Motor neuron (in vitro differentiated cells): ENCODE measurements at regions not wholly inside any gene's neighbourhood (a gene's known extent, or its start where the extent isn't known, plus 50 kb on each side); places are given as distances from the start of the nearest gene placed in this dataset.
"Not testable (repeated sequence)": the region's sequence is repeated elsewhere in the genome, so short reads cannot be mapped to it uniquely, and the experiment has no call there.

Source experiments
- ATAC-seq, 8 experiments: fragments of 200-7000 bp; cut with Tn5 transposase; replicated peaks in 6 of 8; 2 replicates each; pipeline ENCODE4 v1.8.0; 2021; ENCODE audit warnings: mild to moderate bottlenecking in 8 of 8, moderate library complexity in 8 of 8
- H3K27ac ChIP-seq, 2 donors: fragments of 250-450 bp; sonication (Bioruptor Pico); 2 replicates each; pipeline ENCODE4 v1.9.0; 2021; ENCODE audit warnings: antibody characterized with exemption in 2 of 2, mild to moderate bottlenecking in 2 of 2, moderate library complexity in 1 of 2
- H3K4me1 ChIP-seq, 2 donors: fragments of 250-450 bp; sonication (Bioruptor Pico); replicated peaks in 1 of 2; 2 replicates each; pipeline ENCODE4 v1.6.1; 2021; ENCODE audit warnings: antibody characterized with exemption in 2 of 2, mild to moderate bottlenecking in 2 of 2, moderate library complexity in 1 of 2
- H3K4me3 ChIP-seq, 5 donors: fragments of 250-450 bp; sonication (Bioruptor Pico); 2 replicates each; pipeline ENCODE4 v1.9.0; 2021; ENCODE audit warnings: antibody characterized with exemption in 5 of 5, mild to moderate bottlenecking in 5 of 5, moderate library complexity in 4 of 5
- WGBS, 10 experiments: fragments of 450-650 bp; shearing (Covaris generic); methylation state at CpG; one replicate each; pipeline ENCODE4 v1.0.0; 2022; 5-methylcytosine and 5-hydroxymethylcytosine counted together
- in situ Hi-C, 9 experiments: fragments of 400-800 bp; cut with MboI; loops; one replicate each; pipeline ENCODE4 v1.15.0; 2021; ENCODE audit warnings: low sequenced_read_pairs in 9 of 9, low pct_unique_long_range_greater_than_20kb in 2 of 9; ENCODE audit not compliant: unreplicated experiment in 9 of 9

DNA sequence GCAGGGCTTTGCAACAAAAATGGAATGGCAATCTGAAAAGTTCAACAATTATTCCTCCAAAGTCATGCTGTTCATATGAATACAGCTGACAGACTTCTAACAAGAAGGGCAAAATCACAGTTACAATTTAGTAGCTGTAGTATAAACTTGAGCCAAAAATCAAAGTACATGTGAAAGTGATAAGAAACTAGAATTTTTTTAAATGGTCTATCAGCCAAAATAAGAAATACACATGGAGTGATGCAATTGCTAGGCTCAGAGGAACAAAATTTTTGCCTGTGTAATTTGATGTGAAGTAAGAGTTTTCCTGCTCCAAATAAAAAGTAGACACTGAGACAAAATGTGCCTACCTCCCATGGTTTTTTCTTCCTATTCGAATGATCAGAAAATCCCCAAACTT lies 167.7 kb upstream of the CDKN3 start:
- Histone ChIP-seq H3K4me1 (no peaks in the 10 kb centered on the region), H3K27ac (no peak overlapping the region), H3K4me3 (no peak overlapping the region)
- 8 to 100% (median 93%) methylated on average over 1 of the region's 1 CpG; no CpG with 5 or more reads in 3 of the 10 experiments for WGBS, 10 experiments
- in situ Hi-C loops, result no loop called here
- ATAC-seq, result no peak

DNA sequence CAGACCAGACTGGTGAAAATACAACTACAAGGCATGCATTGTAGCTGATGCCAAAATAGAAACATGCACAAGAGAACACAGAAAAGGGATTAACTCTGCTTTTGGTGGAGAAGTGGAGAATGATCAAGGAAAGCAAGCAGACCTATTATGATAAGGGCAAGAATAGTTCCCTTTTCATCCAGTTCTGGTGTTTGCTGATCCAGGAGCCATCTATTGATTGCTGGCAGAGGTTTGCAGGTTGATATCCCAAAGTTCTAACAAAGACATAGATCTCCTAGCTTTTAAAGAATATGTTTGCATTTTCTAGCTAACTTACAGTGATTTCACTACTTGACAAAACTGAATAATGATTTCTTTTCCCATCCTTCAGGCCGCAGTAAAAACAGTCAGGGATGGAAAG lies 166.2 kb upstream of the CDKN3 start:
- ATAC-seq, result no peak
- 60 to 100% (median 93%) methylated on average over 1 of the region's 1 CpG; no CpG with 5 or more reads in 4 of the 10 experiments for WGBS, 10 experiments
- in situ Hi-C loops, result no loop called here
- Histone ChIP-seq H3K4me3 (no peak overlapping the region), H3K4me1 (no peaks in the 10 kb centered on the region), H3K27ac (no peak overlapping the region)

DNA sequence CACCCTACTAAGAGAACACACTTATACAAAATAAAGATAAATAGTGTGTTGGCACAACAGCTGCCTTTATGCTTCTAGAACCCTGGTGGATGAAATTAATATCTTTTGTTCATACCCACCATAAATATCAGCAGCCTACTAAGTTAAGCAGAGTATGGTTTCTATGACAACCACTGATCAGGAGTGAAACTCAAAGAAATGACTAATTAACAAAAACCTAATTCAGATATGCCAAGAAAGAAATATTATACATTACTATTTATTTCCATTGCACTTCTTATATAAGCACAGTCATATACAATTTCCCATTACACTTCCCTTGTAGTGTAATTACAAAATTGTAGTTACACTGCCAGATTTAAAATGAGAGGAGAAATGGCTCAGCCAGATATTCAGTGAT lies 164.1 kb upstream of the CDKN3 start:
- ATAC-seq, result no peak
- in situ Hi-C loops, result no loop called here

DNA sequence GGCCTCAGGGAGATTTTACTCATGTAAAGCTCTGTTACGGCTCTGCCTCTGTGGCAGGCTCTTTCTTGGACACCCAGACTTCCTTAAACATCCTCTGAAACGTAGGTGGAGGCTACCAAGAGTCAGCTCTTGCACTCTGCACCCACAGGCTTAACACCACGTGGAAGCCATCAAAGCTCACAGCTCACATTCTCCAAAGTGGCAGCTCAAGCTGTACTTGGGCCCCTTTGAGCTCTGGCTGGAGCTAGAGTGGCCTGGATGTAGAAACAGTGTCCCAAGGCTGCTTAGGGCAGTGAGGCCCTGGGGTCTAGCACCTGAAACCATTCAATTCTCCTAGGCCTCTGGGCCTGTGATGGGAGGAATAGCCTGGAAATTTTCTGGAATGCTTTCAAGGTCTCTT lies 155.3 kb upstream of the CDKN3 start:
- in situ Hi-C loops, result no loop called here
- ATAC-seq, result no peak
- H3K27ac ChIP-seq, result no peak overlapping the region
- no peak overlapping the region for H3K4me3 ChIP-seq
- 40 to 100% (median 70%) methylated on average over 1 to 3 of the region's 3 CpGs; no CpG with 5 or more reads in 3 of the 10 experiments for WGBS, 10 experiments
- H3K4me1 ChIP-seq, result no peaks in the 10 kb centered on the region

More for the DNA sequence above, 164.1 kb upstream of the CDKN3 start:
- Histone ChIP-seq H3K4me3 (no peak overlapping the region), H3K27ac (no peak overlapping the region), H3K4me1 (no peaks in the 10 kb centered on the region)

DNA sequence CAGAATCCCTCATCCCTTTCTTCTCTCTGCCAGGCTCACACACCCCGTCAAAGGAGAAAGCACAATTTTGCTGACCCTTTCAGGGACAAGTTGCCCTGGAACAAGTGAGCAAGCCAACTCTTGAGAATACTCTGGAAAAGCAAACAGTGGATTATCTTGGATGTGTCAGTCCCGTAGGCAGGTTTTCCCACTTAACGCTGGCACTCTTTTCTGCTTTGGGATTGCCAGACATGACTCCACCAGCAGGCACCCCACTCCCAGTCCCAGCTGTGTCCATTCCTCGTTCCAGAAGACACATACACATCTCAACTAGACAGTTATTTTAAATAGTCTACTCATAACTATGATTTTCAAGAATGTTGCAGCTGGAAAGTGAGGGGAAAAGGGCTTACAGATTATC lies 145.5 kb upstream of the CDKN3 start:
- Histone ChIP-seq H3K4me1 (no peaks in the 10 kb centered on the region), H3K27ac (no peak overlapping the region), H3K4me3 (no peak overlapping the region)
- in situ Hi-C loops, result no loop called here
- ATAC-seq, result no peak
- WGBS, 10 experiments, result 50 to 100% (median 80%) methylated on average over 1 to 4 of the region's 4 CpGs; no CpG with 5 or more reads in 4 of the 10 experiments

GRCh38 chr14:54252072-54252730 lies 144.6 kb upstream of the CDKN3 start:
- 20 to 100% (median 80%) methylated on average over 1 to 2 of the region's 2 CpGs; no CpG with 5 or more reads in 5 of the 10 experiments for WGBS, 10 experiments
- H3K27ac ChIP-seq, result no peak overlapping the region
- peaks cover 0 to under 1% of the 10 kb centered on the region in 2 donors for H3K4me1 ChIP-seq
- in situ Hi-C loops, result no loop called here
- no peak overlapping the region for H3K4me3 ChIP-seq
- peak in 3 of 8 experiments; percentile 68 to 86 (median 80) for ATAC-seq

DNA sequence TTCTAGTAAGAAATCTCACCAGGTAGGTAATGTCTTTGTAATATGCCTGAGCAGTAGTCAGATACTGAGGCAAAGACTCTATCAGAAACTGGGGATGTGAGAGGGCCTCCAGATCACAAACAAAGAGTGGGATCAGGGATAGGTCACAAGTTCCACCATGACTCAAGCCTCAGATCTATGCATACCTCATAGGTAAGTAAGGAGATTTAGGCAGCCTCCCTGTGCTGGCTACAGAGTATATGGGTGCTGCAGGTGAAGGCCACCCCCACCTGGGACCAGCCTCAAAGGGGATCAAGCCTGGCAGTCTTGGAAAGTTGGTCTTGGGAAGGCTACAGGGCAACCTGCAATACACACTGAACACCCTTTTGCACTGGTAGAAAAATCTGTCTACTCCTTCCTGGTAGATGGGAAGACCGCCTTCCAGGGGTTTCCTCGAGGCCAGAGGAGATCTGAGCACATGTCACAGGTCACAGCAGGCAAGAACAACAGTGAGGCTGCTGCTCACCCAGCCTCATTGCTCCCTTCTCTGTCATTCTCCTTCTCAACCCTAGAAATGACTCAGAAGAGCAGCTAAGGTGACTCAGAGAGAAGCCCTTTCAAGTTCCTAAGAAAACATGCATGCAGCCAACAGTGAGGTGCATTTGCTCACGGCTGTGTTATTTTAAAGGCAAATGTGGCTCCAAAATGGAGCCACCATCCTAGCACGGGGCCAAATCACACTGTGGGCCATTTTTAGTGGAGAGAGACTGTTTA lies 143.4 kb upstream of the CDKN3 start:
- H3K4me1 ChIP-seq, result peaks cover 0 to 3% of the 10 kb centered on the region in 2 donors
- ATAC-seq, result peak in 2 of 8 experiments; percentile 89 to 91
- 13 to 80% (median 64%) methylated on average over 1 to 2 of the region's 4 CpGs; no CpG with 5 or more reads in 5 of the 10 experiments for WGBS, 10 experiments
- no peak overlapping the region for H3K4me3 ChIP-seq
- no peak overlapping the region for H3K27ac ChIP-seq
- in situ Hi-C loops, result no loop called here

DNA sequence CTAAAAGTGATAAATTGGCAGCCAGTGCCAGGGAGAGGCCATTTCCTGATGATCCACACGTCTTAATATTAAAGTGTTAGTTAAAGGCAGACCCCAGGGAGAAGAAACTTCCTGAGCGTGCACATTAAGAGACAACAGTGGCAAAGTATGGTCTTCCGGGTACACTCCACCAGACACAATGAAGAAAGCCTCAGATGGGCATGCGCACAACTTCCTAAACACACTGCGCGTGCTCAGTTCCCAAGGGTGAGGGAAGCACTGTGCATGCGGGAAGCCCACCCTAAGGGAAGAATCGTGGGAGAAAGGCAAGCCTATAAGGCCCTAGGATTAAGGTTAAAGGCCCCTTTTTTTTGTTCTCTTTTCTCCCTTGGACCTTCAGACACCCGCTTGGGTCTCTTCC lies 140.7 kb upstream of the CDKN3 start:
- no peak for ATAC-seq
- Histone ChIP-seq H3K4me3 (no peak overlapping the region), H3K4me1 (peaks cover 0 to 4% of the 10 kb centered on the region in 2 donors), H3K27ac (no peak overlapping the region)
- in situ Hi-C loops, result no loop called here
- 80 to 100% (median 89%) methylated on average over 1 to 6 of the region's 9 CpGs; no CpG with 5 or more reads in 1 of the 10 experiments for WGBS, 10 experiments

- Histone ChIP-seq H3K27ac (no peak overlapping the region), H3K4me3 (no peak overlapping the region), H3K4me1 (peaks cover 0 to 6% of the 10 kb centered on the region in 2 donors)
- peak in 1 of 8 experiments; percentile 36 for ATAC-seq
- WGBS, 10 experiments, result 48 to 100% (median 56%) methylated on average over 1 to 3 of the region's 3 CpGs; no CpG with 5 or more reads in 1 of the 10 experiments
- in situ Hi-C loops, result no loop called here
Observed at GRCh38 chr14:54257424-54257823, 139.4 kb upstream of the CDKN3 start.

DNA sequence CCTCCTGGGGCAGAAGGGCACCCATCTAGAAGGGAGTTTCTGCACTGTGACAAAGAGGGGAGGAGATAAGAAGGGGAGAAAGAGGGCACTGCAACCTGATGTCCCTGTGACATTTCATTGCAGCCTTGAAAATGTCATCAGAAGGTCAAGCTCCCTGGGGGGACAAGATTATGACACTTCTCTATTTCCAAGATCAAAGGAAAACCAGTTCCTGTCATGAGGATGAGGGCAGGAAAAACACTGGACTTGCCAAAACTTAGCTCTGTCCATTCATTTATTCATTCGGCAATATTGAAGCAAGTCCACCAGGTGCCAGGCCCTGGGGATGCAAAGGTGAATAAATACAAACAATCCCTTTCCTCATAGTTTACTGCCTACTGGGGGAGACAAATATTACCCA lies 138.4 kb upstream of the CDKN3 start:
- 78 to 100% (median 100%) methylated on average over 1 of the region's 1 CpG; no CpG with 5 or more reads in 2 of the 10 experiments for WGBS, 10 experiments
- in situ Hi-C loops, result no loop called here
- H3K27ac ChIP-seq, result no peak overlapping the region
- H3K4me1 ChIP-seq, result peaks cover 0 to 6% of the 10 kb centered on the region in 2 donors
- H3K4me3 ChIP-seq, result no peak overlapping the region
- no peak for ATAC-seq

DNA sequence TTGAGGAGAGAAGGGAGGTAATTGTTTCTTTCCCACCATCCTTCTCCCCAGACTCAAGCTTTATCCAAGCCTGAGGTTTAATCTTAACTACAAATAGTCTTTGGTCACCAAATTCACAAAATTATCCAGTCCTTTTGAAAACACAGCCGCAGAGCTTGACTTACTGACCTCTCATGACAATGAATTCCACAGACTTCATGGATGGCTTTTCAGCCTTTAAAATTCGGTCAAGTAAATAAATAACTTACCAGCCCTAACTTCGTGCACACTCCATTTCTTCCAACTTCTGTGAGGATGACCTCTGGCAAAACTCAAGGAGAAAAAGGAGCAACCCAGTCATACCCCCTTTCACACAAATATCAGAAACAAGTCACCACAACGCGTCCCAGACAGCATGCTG lies 137.0 kb upstream of the CDKN3 start:
- peaks cover 0 to 6% of the 10 kb centered on the region in 2 donors for H3K4me1 ChIP-seq
- no peak overlapping the region for H3K27ac ChIP-seq
- no peak overlapping the region for H3K4me3 ChIP-seq
- in situ Hi-C loops, result no loop called here
- no peak for ATAC-seq
- WGBS, 10 experiments, result 10 to 83% (median 57%) methylated on average over 1 to 5 of the region's 5 CpGs; no CpG with 5 or more reads in 2 of the 10 experiments

DNA sequence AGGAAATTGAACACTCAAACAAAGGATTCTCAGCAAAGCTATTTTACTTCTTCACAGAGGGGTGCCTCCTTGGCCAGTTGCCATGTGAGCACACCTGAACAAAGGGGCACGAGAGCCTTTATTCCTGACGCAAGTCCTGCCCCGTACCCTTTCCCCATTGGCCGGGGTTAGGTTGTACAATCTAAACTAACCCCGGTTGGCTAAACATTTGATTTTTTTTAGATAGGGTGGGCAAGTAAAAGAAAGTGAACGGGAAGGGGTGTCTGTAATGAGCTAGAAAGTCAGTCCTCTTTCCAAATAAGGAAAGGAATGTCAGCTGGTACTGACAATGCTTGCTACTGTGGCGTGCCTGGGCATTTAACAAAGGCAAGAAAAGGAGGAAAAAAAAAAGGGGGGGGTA lies 135.5 kb upstream of the CDKN3 start:
- Histone ChIP-seq H3K4me3 (no peak overlapping the region), H3K4me1 (peaks cover 0 to 6% of the 10 kb centered on the region in 2 donors), H3K27ac (no peak overlapping the region)
- no peak for ATAC-seq
- WGBS, 10 experiments, result 21 to 93% (median 67%) methylated on average over 3 to 7 of the region's 7 CpGs; no CpG with 5 or more reads in 1 of the 10 experiments
- in situ Hi-C loops, result no loop called here

DNA sequence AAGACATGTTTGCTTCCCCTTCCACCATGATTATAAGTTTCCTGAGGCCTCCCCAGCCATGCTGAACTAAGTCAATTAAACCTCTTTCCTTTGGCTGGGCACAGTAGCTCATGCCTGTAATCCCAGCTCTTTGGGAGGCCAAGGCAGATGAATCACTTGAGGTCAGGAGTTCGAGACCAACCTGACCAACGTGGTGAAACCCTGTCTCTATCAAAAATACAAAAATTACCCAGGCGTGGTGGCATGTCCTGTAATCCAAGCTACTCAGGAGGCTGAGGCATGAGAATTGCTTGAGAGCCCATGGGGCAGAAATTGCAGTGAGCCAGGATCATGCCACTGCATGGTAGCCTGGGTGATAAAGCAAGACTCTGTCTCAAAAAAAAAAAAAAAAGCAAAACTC lies 130.2 kb upstream of the CDKN3 start:
- H3K4me1 ChIP-seq, H3K4me3 ChIP-seq, in situ Hi-C loops, ATAC-seq, H3K27ac ChIP-seq: not testable (repeated sequence)
- WGBS, 10 experiments, result 75 to 100% (median 86%) methylated on average over 1 to 3 of the region's 3 CpGs; no CpG with 5 or more reads in 4 of the 10 experiments
